Retinal pigment epithelial cell (primary cell): ENCODE measurements at regions not wholly inside any gene's neighbourhood (a gene's known extent, or its start where the extent isn't known, plus 50 kb on each side); places are given as distances from the start of the nearest gene placed in this dataset.

Experiments used
- DNase-seq: peaks from one replicate; pipeline ENCODE4 v3.0.0-alpha.2; 2010; ENCODE audit warnings: low read depth
- H3K4me3 ChIP-seq: 2 replicates; pipeline ENCODE4 v1.5.1; 2011; ENCODE audit warnings: mild to moderate bottlenecking, low read length, control low read depth, moderate library complexity
- CTCF ChIP-seq: conservative IDR thresholded peaks from 2 replicates; pipeline ENCODE4 v1.5.1; 2011; ENCODE audit warnings: low read depth, low read length, control low read depth, inconsistent platforms

GRCh38 chr1:114289824-114290223, 136.2 kb upstream of the SYT6 start:
- TF ChIP-seq CTCF, result no peak
- no peak for DNase-seq
- H3K4me3 ChIP-seq, result no peak overlapping the region

- no peak overlapping the region for H3K4me3 ChIP-seq
- no peak for DNase-seq
- no peak for TF ChIP-seq CTCF
These were observed 135.6 kb upstream of the SYT6 start for GRCh38 chr1:114289306-114289705.

DNA sequence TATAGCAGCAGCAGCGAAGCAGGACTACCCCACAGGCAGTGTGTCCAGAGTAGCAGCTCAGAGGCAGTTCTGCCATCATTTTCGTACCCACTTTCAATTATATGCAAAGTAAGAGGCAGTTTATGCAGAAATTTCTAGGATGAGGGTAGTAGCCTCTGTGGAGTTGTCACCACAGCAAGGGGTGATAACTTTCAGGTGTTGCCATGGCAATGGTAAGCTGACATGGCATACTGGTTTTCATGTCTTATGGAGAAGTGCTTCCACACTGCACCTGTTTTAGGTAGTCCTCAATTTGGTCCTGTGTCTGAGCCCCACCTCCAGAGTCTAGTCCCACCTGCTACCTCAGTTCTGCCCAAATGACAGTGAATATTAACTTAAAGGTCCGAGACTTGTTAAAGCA, 133.3 kb upstream of the SYT6 start:
- H3K4me3 ChIP-seq, result no peak overlapping the region
- no peak for TF ChIP-seq CTCF
- no peak for DNase-seq

DNA sequence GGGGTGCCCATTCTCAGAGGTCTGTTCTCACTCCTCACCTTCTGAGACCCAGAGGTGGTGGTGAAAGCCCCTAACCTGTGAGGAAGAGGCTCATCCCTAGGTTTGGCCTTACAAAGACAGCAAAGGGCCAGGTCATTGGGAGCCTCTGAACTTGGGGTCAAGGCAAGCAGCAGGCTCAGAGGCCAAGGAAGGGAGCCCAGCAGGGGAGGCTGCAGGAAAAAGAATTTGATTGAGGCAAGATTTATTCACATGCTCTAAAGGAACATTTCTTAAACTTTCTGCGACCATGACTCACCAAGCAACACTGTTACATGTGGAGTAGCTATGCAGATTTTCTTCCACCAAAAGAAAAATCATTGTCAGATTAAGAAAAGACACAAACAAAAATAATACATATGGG, 132.5 kb upstream of the SYT6 start:
- DNase-seq, result no peak
- H3K4me3 ChIP-seq, result no peak overlapping the region
- no peak for TF ChIP-seq CTCF

GRCh38 chr1:114282751-114283403, 129.2 kb upstream of the SYT6 start:
- H3K4me3 ChIP-seq, result no peak overlapping the region
- DNase-seq, result peak; percentile 48
- TF ChIP-seq CTCF, result peak; percentile 99

- no peak for TF ChIP-seq CTCF
- DNase-seq, result no peak
These were observed 125.2 kb upstream of the SYT6 start for GRCh38 chr1:114278911-114279310.

GRCh38 chr1:114278430-114278829, 124.8 kb upstream of the SYT6 start:
- no peak overlapping the region for H3K4me3 ChIP-seq
- no peak for DNase-seq
- TF ChIP-seq CTCF, result no peak

More at GRCh38 chr1:114278911-114279310, 125.2 kb upstream of the SYT6 start:
- H3K4me3 ChIP-seq, result no peak overlapping the region
